ACC112 (cell line): ENCODE measurements at regions not wholly inside any gene's neighbourhood (a gene's known extent, or its start where the extent isn't known, plus 50 kb on each side); places are given as distances from the start of the nearest gene placed in this dataset.

Experiments used
- H2AFZ ChIP-seq: fragments of 200-600 bp; sonication (generic); one replicate; pipeline ENCODE4 v1.6.0; 2017; ENCODE audit warnings: antibody characterized with exemption, low read length; ENCODE audit not compliant: unreplicated experiment
- H3K27ac ChIP-seq: fragments of 200-600 bp; sonication (generic); 2 replicates; pipeline ENCODE4 v1.5.1; 2014; ENCODE audit warnings: low read depth, mild to moderate bottlenecking, antibody characterized with exemption, low read length, moderate library complexity
- H3K27me3 ChIP-seq: fragments of 200-600 bp; sonication (generic); 2 replicates; pipeline ENCODE4 v1.6.1; 2014; ENCODE audit warnings: mild to moderate bottlenecking, antibody characterized with exemption, low read length, moderate library complexity, mixed read lengths; ENCODE audit not compliant: insufficient read depth
- H3K36me3 ChIP-seq: fragments of 200-600 bp; sonication (generic); 2 replicates; pipeline ENCODE4 v1.6.1; 2016; ENCODE audit warnings: mild to moderate bottlenecking, antibody characterized with exemption, low read length, moderate library complexity, mixed read lengths; ENCODE audit not compliant: insufficient read depth
- H3K4me1 ChIP-seq: fragments of 200-600 bp; sonication (generic); one replicate; pipeline ENCODE4 v1.6.1; 2016; ENCODE audit warnings: low read length, mixed read lengths; ENCODE audit not compliant: insufficient read depth, unreplicated experiment, control insufficient read depth
- H3K4me3 ChIP-seq: fragments of 200-600 bp; sonication (generic); 2 replicates; pipeline ENCODE4 v1.5.1; 2014; ENCODE audit warnings: mild to moderate bottlenecking, low read depth, low read length
- H3K79me2 ChIP-seq: fragments of 200-600 bp; sonication (generic); one replicate; pipeline ENCODE4 v1.6.0; 2016; ENCODE audit warnings: low read length; ENCODE audit not compliant: control insufficient read depth, unreplicated experiment, insufficient read depth

GRCh38 chr1:194176212-194176611 is 989.8 kb upstream of the B3GALT2 start:
- Histone ChIP-seq H3K27me3 (no peaks in the 10 kb centered on the region), H3K79me2 (no peaks in the 10 kb centered on the region), H3K36me3 (no peaks in the 10 kb centered on the region), H3K4me1 (no peaks in the 10 kb centered on the region), H2AFZ (peak overlapping the region; percentile 12), H3K27ac (no peak overlapping the region), H3K4me3 (no peak overlapping the region)

- no peaks in the 10 kb centered on the region for H3K4me1 ChIP-seq
- no peak overlapping the region for H3K27ac ChIP-seq
- H3K36me3 ChIP-seq, result no peaks in the 10 kb centered on the region
- H3K27me3 ChIP-seq, result no peaks in the 10 kb centered on the region
- H3K79me2 ChIP-seq, result no peaks in the 10 kb centered on the region
- H2AFZ ChIP-seq, result no peak overlapping the region
- H3K4me3 ChIP-seq, result no peak overlapping the region
These were observed 988.8 kb upstream of the B3GALT2 start for GRCh38 chr1:194175251-194175650.

- Histone ChIP-seq H3K79me2 (no peaks in the 10 kb centered on the region), H3K27me3 (no peaks in the 10 kb centered on the region), H2AFZ (no peak overlapping the region), H3K27ac (no peak overlapping the region), H3K4me3 (no peak overlapping the region), H3K4me1 (no peaks in the 10 kb centered on the region), H3K36me3 (no peaks in the 10 kb centered on the region)
These were observed 988.1 kb upstream of the B3GALT2 start for GRCh38 chr1:194174528-194174927.

GRCh38 chr1:194171596-194171995 is 985.2 kb upstream of the B3GALT2 start:
- Histone ChIP-seq H3K27me3 (no peaks in the 10 kb centered on the region), H3K27ac (no peak overlapping the region), H3K79me2 (no peaks in the 10 kb centered on the region), H3K36me3 (no peaks in the 10 kb centered on the region), H3K4me1 (no peaks in the 10 kb centered on the region), H2AFZ (no peak overlapping the region), H3K4me3 (no peak overlapping the region)

- Histone ChIP-seq H3K79me2 (no peaks in the 10 kb centered on the region), H3K36me3 (no peaks in the 10 kb centered on the region), H2AFZ (peak overlapping the region; percentile 6), H3K4me3 (no peak overlapping the region), H3K27me3 (no peaks in the 10 kb centered on the region), H3K4me1 (no peaks in the 10 kb centered on the region), H3K27ac (no peak overlapping the region)
These were observed 981.7 kb upstream of the B3GALT2 start for GRCh38 chr1:194167956-194168640.

- Histone ChIP-seq H3K79me2 (no peaks in the 10 kb centered on the region), H3K27me3 (no peaks in the 10 kb centered on the region), H3K36me3 (no peaks in the 10 kb centered on the region), H3K4me3 (no peak overlapping the region), H3K27ac (no peak overlapping the region), H3K4me1 (no peaks in the 10 kb centered on the region), H2AFZ (no peak overlapping the region)
These were observed 978.3 kb upstream of the B3GALT2 start for GRCh38 chr1:194164755-194165154.

GRCh38 chr1:194161591-194161990 is 975.2 kb upstream of the B3GALT2 start:
- H3K27ac ChIP-seq, result no peak overlapping the region
- H3K4me3 ChIP-seq, result no peak overlapping the region
- H2AFZ ChIP-seq, result no peak overlapping the region
- no peaks in the 10 kb centered on the region for H3K4me1 ChIP-seq
- no peaks in the 10 kb centered on the region for H3K36me3 ChIP-seq
- H3K79me2 ChIP-seq, result no peaks in the 10 kb centered on the region
- H3K27me3 ChIP-seq, result no peaks in the 10 kb centered on the region

- H3K36me3 ChIP-seq, result no peaks in the 10 kb centered on the region
- H3K79me2 ChIP-seq, result no peaks in the 10 kb centered on the region
- no peak overlapping the region for H2AFZ ChIP-seq
- no peaks in the 10 kb centered on the region for H3K27me3 ChIP-seq
- H3K27ac ChIP-seq, result no peak overlapping the region
- no peaks in the 10 kb centered on the region for H3K4me1 ChIP-seq
- no peak overlapping the region for H3K4me3 ChIP-seq
These were observed 973.5 kb upstream of the B3GALT2 start for GRCh38 chr1:194159941-194160340.

GRCh38 chr1:194155962-194156361 is 969.5 kb upstream of the B3GALT2 start:
- no peaks in the 10 kb centered on the region for H3K79me2 ChIP-seq
- H3K27me3 ChIP-seq, result no peaks in the 10 kb centered on the region
- no peak overlapping the region for H2AFZ ChIP-seq
- H3K4me1 ChIP-seq, result no peaks in the 10 kb centered on the region
- H3K27ac ChIP-seq, result no peak overlapping the region
- H3K36me3 ChIP-seq, result no peaks in the 10 kb centered on the region
- no peak overlapping the region for H3K4me3 ChIP-seq

GRCh38 chr1:194151056-194151455 is 964.6 kb upstream of the B3GALT2 start:
- Histone ChIP-seq H3K27ac (no peak overlapping the region), H3K27me3 (no peaks in the 10 kb centered on the region), H3K4me3 (peak overlapping the region; percentile 77), H3K36me3 (no peaks in the 10 kb centered on the region), H2AFZ (peak overlapping the region; percentile 94), H3K79me2 (no peaks in the 10 kb centered on the region), H3K4me1 (no peaks in the 10 kb centered on the region)

- Histone ChIP-seq H3K27ac (no peak overlapping the region), H3K4me1 (no peaks in the 10 kb centered on the region), H2AFZ (peak overlapping the region; percentile 94), H3K79me2 (no peaks in the 10 kb centered on the region), H3K4me3 (peak overlapping the region; percentile 77; the same call in 1 of the 2 replicates), H3K27me3 (no peaks in the 10 kb centered on the region), H3K36me3 (no peaks in the 10 kb centered on the region)
These were observed 963.8 kb upstream of the B3GALT2 start for GRCh38 chr1:194150242-194150641.
